B cell (primary cell): ENCODE measurements at regions not wholly inside any gene's neighbourhood (a gene's known extent, or its start where the extent isn't known, plus 50 kb on each side); places are given as distances from the start of the nearest gene placed in this dataset.

ENCODE experiments used
- ATAC-seq: fragments of 200-7000 bp; cut with Tn5 transposase; one replicate; pipeline ENCODE4 v1.10.0; 2021; ENCODE audit warnings: low read depth, mild to moderate bottlenecking, moderate number of reproducible peaks, moderate library complexity
- CTCF ChIA-PET: fragments of 350-600 bp; sonication (Branson Sonifier 250); formaldehyde crosslinking; loops from one replicate; lab custom pipeline; 2021; ENCODE audit warnings: antibody characterized with exemption, inconsistent platforms; lab: Charles Lee
- POLR2A ChIA-PET: fragments of 350-600 bp; sonication (Branson Sonifier 250); formaldehyde crosslinking; loops from one replicate; lab custom pipeline; 2021; ENCODE audit warnings: antibody characterized with exemption; lab: Charles Lee
- DNase-seq: peaks from one replicate; pipeline ENCODE4 v3.0.0; 2013
- H2AFZ ChIP-seq: 2 replicates; pipeline ENCODE4 v1.6.1; 2012; ENCODE audit warnings: mild to moderate bottlenecking, low read depth, low read length; ENCODE audit not compliant: insufficient read depth, poor library complexity, severe bottlenecking
- H3K27ac ChIP-seq, 2 donors: 1 replicate in 1 of 2; 2 replicates in 1 of 2; pipeline ENCODE4 v1.5.1; 2012 to 2013; ENCODE audit warnings: low read length in 2 of 2, mild to moderate bottlenecking in 2 of 2, moderate library complexity in 1 of 2
- H3K27me3 ChIP-seq, 4 experiments: fragments of 200-600 bp in 1 of 4; sonication (generic) in 1 of 4; replicated peaks in 1 of 4; 1 replicate in 2 of 4; 2 replicates in 2 of 4; pipeline versions ENCODE4 v1.6.1 to v1.7.0; 2013 to 2016; ENCODE audit warnings: low read length in 3 of 4, mild to moderate bottlenecking in 2 of 4, mixed read lengths in 1 of 4, moderate library complexity in 1 of 4; ENCODE audit not compliant: insufficient read depth in 4 of 4, control insufficient read depth in 3 of 4; ENCODE audit errors: control extremely low read depth in 1 of 4
- H3K36me3 ChIP-seq, 2 experiments: replicated peaks in 1 of 2; 1 replicate in 1 of 2; 2 replicates in 1 of 2; pipeline versions ENCODE4 v1.6.1 to v1.7.1; 2013; ENCODE audit warnings: low read length in 1 of 2; ENCODE audit not compliant: insufficient read depth in 2 of 2, control insufficient read depth in 1 of 2; ENCODE audit errors: control extremely low read depth in 1 of 2, extremely low read depth in 1 of 2
- H3K4me1 ChIP-seq, 2 donors: fragments of 200-600 bp in 1 of 2; sonication (generic) in 1 of 2; 1 replicate in 1 of 2; 2 replicates in 1 of 2; pipeline versions ENCODE4 v1.5.1 to v1.6.1; 2013 to 2017; ENCODE audit warnings: low read length in 2 of 2; ENCODE audit not compliant: control insufficient read depth in 2 of 2, insufficient read depth in 2 of 2
- H3K4me2 ChIP-seq: replicated peaks from 2 replicates; pipeline ENCODE3; 2012; ENCODE audit warnings: mild to moderate bottlenecking, low read depth, low read length; ENCODE audit not compliant: poor library complexity, severe bottlenecking
- H3K4me3 ChIP-seq, 5 experiments: fragments of 200-600 bp in 1 of 5; sonication (generic) in 1 of 5; 1 replicate in 3 of 5; 2 replicates in 2 of 5; pipeline versions ENCODE4 v1.5.1 to v1.7.0; 2011 to 2016; ENCODE audit warnings: low read length in 4 of 5, mild to moderate bottlenecking in 4 of 5, low read depth in 2 of 5, control low read depth in 1 of 5, moderate library complexity in 1 of 5; ENCODE audit not compliant: insufficient read depth in 1 of 5; ENCODE audit errors: control extremely low read depth in 1 of 5, extremely low read depth in 1 of 5
- H3K79me2 ChIP-seq: fragments of 200-600 bp; sonication (generic); one replicate; pipeline ENCODE4 v1.6.0; 2016; ENCODE audit warnings: low read length; ENCODE audit not compliant: control insufficient read depth, insufficient read depth
- H3K9ac ChIP-seq: fragments of 200-600 bp; sonication (generic); 2 replicates; pipeline ENCODE4 v1.6.1; 2017; ENCODE audit warnings: mild to moderate bottlenecking, low read length, moderate library complexity
- H3K9me3 ChIP-seq, 3 donors: one replicate each; pipeline versions ENCODE4 v1.6.1 to v1.7.1; 2013; ENCODE audit warnings: low read length in 2 of 3; ENCODE audit not compliant: control insufficient read depth in 2 of 3, insufficient read depth in 1 of 3; ENCODE audit errors: control extremely low read depth in 1 of 3
- H4K20me1 ChIP-seq: 2 replicates; pipeline ENCODE4 v1.6.0; 2012; ENCODE audit warnings: mild to moderate bottlenecking, low read length; ENCODE audit not compliant: insufficient read depth, control insufficient read depth, poor library complexity, severe bottlenecking
- H3K27ac Mint-ChIP-seq: one replicate; pipeline ENCODE4 v1.8.0; 2021; ENCODE audit warnings: mixed read lengths
- H3K27me3 Mint-ChIP-seq: one replicate; pipeline ENCODE4 v1.8.0; 2021; ENCODE audit warnings: mixed read lengths
- H3K4me1 Mint-ChIP-seq: one replicate; pipeline ENCODE4 v1.8.0; 2021; ENCODE audit warnings: mixed read lengths
- H3K4me3 Mint-ChIP-seq: one replicate; pipeline ENCODE4 v1.8.0; 2021; ENCODE audit warnings: mixed read lengths
- H3K9me3 Mint-ChIP-seq: one replicate; pipeline ENCODE4 v1.8.0; 2022; ENCODE audit warnings: mixed read lengths; ENCODE audit not compliant: insufficient read depth
- EZH2 ChIP-seq: IDR thresholded peaks from 2 replicates; pipeline ENCODE4 v1.6.1; 2012; ENCODE audit warnings: borderline replicate concordance, low read depth, mild to moderate bottlenecking, moderate library complexity, low read length; ENCODE audit not compliant: insufficient read depth, poor library complexity, severe bottlenecking
- WGBS: methylation state at CpG from one replicate; pipeline ENCODE4 v1.1.5; 2013; ENCODE audit warnings: missing lambda C conversion rate; ENCODE audit not compliant: insufficient coverage; 5-methylcytosine and 5-hydroxymethylcytosine counted together
- intact Hi-C: fragments of 100-400 bp; cut with micrococcal nuclease; formaldehyde crosslinking; loops from one replicate; pipeline ENCODE4 v1.10.0; 2022
- TF ChIP-seq, protein P1 (sequence below): fragments of 200-600 bp; IDR thresholded peaks from one replicate; pipeline ENCODE4 v1.8.0; 2022; ENCODE audit warnings: antibody characterized with exemption, mild to moderate bottlenecking

DNA sequence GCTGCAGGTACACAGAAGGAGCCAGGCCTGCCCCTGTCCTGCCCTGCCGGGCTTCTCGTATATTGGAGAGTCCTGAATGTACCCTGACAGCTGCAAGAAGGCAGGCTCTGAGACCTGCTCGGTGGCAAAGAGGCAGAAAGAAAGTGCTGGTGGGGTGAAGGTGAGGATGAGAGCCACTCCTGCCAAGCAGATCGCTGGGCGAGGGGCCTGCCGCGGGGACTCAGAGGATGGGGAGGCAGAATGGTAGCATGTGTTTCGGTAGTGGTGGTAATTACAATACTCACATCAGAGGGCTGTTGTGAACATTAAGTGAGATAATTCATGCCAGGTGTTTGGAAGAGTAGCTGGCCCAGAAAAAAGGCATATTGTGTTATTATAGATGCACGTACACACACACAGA lies 56.6 kb upstream of the SLC22A23 start:
- H3K27ac Mint-ChIP-seq: no peak overlapping the region
- Histone ChIP-seq H3K4me3 (no peak overlapping the region), H3K27ac (no peak overlapping the region), H3K79me2 (no peaks in the 10 kb centered on the region), H3K9me3 (no peaks in the 10 kb centered on the region), H3K4me2 (no peak overlapping the region), H3K9ac (no peak overlapping the region), H3K4me1 (no peaks in the 10 kb centered on the region), H3K36me3 (no peaks in the 10 kb centered on the region), H2AFZ (no peak overlapping the region), H3K27me3 (peaks cover 0 to 6% (median 2%) of the 10 kb centered on the region in 4 experiments), H4K20me1 (no peaks in the 10 kb centered on the region)
- H3K4me1 Mint-ChIP-seq: no peaks in the 10 kb centered on the region
- H3K27me3 Mint-ChIP-seq: peaks cover 30% of the 10 kb centered on the region
- no peaks in the 10 kb centered on the region for H3K9me3 Mint-ChIP-seq
- ATAC-seq (no peak), DNase-seq (no peak)
- ChIA-PET POLR2A (no interaction called here), CTCF (no interaction called here)
- 100% methylated on average over 4 of the region's 9 CpGs for WGBS
- intact Hi-C loops: no loop called here
- H3K4me3 Mint-ChIP-seq: no peak overlapping the region
- no peak for TF ChIP-seq EZH2
- TF ChIP-seq, protein P1, sequence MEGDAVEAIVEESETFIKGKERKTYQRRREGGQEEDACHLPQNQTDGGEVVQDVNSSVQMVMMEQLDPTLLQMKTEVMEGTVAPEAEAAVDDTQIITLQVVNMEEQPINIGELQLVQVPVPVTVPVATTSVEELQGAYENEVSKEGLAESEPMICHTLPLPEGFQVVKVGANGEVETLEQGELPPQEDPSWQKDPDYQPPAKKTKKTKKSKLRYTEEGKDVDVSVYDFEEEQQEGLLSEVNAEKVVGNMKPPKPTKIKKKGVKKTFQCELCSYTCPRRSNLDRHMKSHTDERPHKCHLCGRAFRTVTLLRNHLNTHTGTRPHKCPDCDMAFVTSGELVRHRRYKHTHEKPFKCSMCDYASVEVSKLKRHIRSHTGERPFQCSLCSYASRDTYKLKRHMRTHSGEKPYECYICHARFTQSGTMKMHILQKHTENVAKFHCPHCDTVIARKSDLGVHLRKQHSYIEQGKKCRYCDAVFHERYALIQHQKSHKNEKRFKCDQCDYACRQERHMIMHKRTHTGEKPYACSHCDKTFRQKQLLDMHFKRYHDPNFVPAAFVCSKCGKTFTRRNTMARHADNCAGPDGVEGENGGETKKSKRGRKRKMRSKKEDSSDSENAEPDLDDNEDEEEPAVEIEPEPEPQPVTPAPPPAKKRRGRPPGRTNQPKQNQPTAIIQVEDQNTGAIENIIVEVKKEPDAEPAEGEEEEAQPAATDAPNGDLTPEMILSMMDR: no peak

DNA sequence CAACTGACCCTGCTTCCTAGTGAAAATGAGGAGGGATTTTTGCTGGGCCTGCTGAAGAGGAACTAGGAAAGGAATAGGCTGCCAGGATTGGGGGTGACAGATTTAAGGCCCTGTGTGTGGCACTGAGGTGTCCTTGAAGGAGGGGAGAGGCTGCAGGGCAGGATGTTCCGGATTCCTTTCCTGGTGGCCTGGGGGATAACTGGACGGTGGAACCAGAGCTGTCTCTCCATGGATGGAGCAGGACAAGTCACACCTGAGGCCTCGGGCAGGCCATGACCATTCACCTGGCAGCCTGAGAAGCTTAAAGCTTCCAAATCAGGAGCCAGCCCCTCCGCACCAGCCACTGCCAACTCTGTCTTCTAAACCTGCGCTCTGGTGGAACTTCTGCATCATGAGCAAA lies 56.0 kb upstream of the SLC22A23 start:
- no peak overlapping the region for H3K9ac ChIP-seq
- no peaks in the 10 kb centered on the region for H3K9me3 Mint-ChIP-seq
- no peaks in the 10 kb centered on the region for H3K4me1 ChIP-seq
- H3K27ac Mint-ChIP-seq: no peak overlapping the region
- no peak overlapping the region for H2AFZ ChIP-seq
- H3K36me3 ChIP-seq: no peaks in the 10 kb centered on the region
- ATAC-seq (no peak), DNase-seq (no peak)
- 93% methylated on average over 5 of the region's 5 CpGs for WGBS
- POLR2A ChIA-PET: no interaction called here
- intact Hi-C loops: no loop called here
- no peak overlapping the region for H3K4me3 Mint-ChIP-seq
- H3K27me3 Mint-ChIP-seq: peaks cover 27% of the 10 kb centered on the region
- H3K4me3 ChIP-seq: no peak overlapping the region
- CTCF ChIA-PET: no interaction called here
- TF ChIP-seq EZH2: no peak
- TF ChIP-seq, protein P1: no peak
- no peaks in the 10 kb centered on the region for H4K20me1 ChIP-seq
- no peak overlapping the region for H3K4me2 ChIP-seq
- H3K9me3 ChIP-seq: no peaks in the 10 kb centered on the region
- peaks cover 0 to 6% (median 2%) of the 10 kb centered on the region in 4 experiments for H3K27me3 ChIP-seq
- H3K4me1 Mint-ChIP-seq: no peaks in the 10 kb centered on the region
- H3K27ac ChIP-seq: no peak overlapping the region
- H3K79me2 ChIP-seq: no peaks in the 10 kb centered on the region
